ENCODE measurements at regions not wholly inside any gene's neighbourhood (a gene's known extent, or its start where the extent isn't known, plus 50 kb on each side); places are given as distances from the start of the nearest gene placed in this dataset.
"Not testable (repeated sequence)": the region's sequence is repeated elsewhere in the genome, so short reads cannot be mapped to it uniquely, and the experiment has no call there.

DNA sequence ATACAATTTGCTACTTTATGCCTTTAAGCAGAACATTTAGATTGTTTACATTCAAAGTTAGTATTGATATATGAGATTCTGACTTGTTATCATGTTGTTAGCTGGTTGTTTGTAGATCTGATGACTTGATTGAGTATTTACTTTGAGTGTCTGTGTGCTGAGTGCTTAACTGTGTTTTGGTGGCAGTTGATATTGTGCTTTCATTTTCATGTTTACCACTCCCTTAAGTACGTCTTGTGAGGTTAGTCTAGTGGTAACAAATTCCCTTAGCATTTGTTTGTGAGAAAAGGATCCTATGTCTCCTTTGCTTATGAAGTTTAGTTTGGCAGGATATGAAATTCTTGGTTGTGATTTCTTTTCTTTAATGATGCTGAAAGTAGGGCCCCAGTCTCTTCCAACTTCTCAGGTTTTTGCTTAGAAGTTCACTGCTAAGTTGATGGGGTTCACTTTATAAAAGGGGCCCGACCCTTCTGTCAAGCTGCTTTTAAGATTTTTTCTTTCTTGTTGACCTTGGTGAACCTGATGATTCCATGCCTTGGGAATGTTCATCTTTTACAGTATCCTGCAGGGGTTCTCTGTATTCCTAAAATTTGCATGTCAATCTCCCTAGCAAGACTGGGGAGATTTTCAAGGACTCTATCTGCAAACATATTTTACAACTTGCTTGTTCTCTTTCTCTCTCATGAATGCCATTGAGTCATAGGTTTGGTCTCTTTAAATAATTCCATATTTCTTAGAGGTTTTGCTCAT, 1095.4 kb upstream of the PCDH20 start:
- DNase-seq, result no peak

DNA sequence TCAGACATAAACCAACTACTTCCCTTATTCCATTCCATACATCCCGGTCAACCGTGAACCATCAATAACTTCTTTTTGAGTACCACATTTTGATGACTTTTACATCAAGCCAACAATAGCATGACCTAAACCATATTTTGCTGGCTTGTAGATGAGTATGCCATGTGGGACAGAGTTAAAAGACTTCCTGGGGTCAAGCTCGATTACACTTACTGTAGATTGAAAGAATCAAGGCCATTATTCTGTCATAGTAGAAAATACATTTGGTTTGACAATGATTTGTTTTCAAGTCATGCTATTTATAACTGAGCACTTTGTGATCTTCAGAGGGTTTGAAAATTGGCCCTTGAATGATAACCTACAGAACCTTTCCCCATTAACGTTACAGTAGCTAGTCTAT, 1086.9 kb upstream of the PCDH20 start:
- no peak for DNase-seq

- no peak for DNase-seq
Measured at GRCh38 chr13:62489731-62490130, 1074.1 kb upstream of the PCDH20 start.

DNA sequence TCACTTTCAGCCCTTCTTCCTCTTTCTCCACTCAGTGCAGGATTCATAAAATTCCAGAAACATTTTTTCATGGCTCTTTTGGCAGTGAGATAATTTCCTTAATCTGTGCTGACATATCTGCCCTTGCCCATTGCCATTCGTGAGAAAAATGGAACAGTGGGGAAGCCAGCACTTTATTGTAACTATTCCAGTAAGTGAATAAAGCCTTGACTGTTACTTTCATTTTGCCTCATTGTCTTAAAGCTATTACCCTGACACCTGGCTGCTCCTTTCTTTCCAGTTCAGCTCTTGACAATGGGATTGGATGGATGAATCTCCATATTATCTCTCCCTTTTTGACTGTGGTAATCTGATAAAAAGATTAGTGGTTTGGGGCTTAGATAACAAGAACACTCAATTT, 1068.1 kb upstream of the PCDH20 start:
- DNase-seq, result no peak

DNA sequence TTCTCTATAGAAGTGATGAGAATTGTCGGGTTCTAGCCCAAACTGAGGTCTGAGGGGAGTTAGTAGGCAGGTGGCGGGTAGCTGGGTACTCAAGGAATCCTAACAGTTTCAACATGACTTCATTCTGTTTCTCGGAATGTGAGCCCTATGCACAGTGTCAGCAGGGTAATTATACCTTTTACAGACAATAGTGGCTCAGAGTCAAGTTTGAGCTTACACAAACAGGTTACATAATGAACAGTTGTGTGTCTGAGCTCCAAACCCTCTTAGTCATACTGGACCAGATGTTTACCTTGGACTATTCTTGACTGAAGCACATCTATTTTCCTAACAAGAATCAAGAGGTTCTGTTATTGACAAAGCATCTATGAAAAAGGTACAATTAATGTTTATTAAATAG, 1066.7 kb upstream of the PCDH20 start:
- no peak for DNase-seq

GRCh38 chr13:62473944-62474237, 1058.2 kb upstream of the PCDH20 start:
- no peak for DNase-seq

- no peak for DNase-seq
Measured at GRCh38 chr13:62473190-62473943, 1057.7 kb upstream of the PCDH20 start.

DNA sequence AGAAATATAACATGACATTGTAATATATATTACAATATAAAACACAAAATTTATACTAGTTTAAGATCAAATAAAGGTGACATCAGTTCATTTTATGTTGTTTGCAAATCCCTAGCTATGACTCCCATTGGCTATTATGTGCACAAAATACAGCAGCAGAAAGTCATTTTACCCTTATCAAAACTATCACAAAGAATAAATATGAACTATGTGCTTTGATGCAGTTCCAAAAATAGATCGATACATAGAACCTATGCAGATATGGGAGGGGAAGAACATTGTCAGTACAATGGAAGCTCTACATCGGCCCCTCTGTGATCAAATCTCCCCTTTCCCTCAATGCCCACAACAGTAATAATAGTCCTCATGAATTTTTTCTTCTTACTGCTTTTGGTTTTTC, 1038.1 kb upstream of the PCDH20 start:
- no peak for DNase-seq

DNA sequence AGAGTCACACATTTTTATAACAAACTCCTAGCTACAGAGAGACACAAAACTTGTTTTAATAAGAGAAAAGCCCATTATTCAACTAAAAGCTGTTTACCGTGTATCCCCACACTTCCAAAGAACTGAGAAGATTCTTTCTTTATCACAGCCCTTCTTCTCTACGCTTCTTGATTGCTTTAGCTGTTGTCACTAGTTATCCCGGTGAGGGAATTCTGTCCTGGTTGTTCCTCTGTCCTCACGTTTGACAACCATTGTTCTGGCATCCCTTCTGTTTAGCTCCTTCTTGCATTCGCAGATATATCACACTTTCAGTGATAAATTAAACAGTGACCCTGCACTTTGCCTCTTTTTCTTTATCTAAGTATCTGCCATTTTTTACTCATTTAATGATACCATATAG, 1035.1 kb upstream of the PCDH20 start:
- no peak for DNase-seq

DNA sequence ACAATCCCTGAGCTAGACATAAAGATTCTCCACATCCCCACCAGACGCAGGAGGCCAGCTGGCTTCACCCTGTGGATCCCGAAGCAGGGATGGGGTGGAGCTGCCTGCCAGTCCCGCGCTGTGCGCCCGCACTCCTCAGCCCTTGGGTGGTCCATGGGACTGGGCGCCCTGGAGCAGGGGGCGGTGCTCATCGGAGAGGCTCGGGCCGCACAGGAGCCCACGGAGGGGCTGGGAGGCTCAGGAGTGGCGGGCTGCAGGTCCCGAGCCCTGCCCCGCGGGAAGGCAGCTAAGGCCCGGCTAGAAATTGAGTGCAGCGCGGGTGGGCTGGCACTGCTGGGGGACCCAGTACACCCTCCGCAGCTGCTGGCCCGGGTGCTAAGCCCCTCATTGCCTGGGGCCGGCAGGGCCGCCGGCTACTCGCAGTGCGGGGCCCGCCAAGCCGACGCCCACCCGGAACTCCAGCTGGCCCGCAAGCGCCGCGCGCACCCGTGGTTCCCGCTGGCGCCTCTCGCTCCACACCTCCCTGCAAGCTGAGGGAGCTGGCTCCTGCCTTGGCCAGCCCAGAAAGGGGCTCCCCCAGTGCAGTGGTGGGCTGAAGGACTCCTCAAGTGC, 1032.2 kb upstream of the PCDH20 start:
- not testable (repeated sequence) for DNase-seq

DNA sequence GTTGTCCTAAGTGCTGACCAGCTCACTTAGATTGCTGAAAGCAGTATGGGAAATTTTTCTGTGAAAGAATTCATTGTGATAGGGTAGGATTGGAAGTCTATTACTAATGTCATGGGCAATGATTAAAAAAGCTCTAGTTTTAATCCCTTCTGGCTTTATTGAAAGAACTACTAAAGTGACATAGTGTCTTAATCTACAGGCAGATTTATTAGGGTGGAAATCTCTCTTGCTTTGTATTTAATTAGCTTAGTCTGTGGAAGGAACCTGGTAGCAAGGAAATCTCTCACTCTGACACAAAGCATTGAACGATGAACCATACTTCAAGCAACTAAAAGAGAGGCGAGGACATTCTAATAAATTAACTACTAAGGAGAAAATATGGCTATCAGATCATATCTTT, 1029.2 kb upstream of the PCDH20 start:
- DNase-seq, result no peak

DNA sequence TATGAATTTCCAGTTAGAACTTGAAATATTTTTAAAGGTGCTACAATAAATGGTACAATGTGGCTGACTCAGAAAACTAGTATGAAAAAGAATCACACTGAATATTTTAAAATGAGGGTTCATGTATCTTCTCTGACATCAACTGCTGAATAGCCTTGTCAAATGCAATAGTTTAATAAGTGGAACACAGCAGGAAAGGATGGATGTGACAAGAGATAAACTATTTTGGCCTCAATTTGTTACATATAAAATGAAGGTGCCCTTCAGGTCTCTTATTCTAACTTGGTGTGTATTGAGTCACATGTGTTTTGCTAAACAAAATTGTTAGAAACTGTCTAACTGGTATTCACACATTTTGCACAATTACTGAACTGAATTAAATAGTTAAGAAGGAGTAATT, 1018.4 kb upstream of the PCDH20 start:
- DNase-seq, result no peak

DNA sequence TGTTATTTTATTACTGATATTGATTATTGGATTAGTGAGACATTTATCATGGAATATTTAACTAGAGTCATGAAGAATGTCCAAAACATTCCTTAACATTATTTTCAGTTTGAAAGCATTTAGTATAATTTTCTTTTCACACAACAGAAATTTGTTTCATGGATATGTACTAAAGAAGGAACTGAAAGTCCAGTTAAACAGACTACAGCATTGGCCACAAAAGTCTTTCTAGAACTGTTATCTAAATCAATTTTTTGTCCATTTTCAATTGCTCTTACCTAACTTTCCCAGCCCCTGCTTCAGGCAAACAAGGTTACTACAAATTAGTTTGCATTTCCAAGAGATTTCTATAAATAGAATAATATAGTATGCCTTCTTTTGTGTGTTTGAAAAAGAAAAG, 1018.0 kb upstream of the PCDH20 start:
- no peak for DNase-seq

GRCh38 chr13:62432906-62433305, 1017.3 kb upstream of the PCDH20 start:
- DNase-seq, result no peak

GRCh38 chr13:62432295-62432694, 1016.6 kb upstream of the PCDH20 start:
- DNase-seq, result no peak

GRCh38 chr13:62431852-62432251, 1016.2 kb upstream of the PCDH20 start:
- DNase-seq, result no peak

DNA sequence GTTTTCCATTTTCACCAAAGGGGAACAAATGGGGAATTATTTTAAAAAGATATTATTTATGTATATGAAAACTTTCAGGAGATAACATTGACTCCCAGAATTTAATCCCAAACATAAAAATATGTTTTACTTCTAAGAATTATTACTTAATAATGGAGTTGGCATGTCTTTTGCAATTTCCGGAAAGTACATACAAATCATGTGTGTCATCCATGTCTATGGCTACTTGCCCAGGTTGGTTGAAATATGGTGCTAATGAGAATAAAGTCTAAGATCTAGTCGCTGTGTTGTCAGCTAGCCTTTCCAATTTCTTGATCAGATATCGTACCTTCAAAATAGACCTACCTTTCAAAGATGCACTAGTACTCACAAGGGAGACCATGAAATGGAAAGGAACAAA, 1003.2 kb upstream of the PCDH20 start:
- DNase-seq, result no peak

- DNase-seq, result no peak
Measured at GRCh38 chr13:62418376-62418775, 1002.7 kb upstream of the PCDH20 start.

DNA sequence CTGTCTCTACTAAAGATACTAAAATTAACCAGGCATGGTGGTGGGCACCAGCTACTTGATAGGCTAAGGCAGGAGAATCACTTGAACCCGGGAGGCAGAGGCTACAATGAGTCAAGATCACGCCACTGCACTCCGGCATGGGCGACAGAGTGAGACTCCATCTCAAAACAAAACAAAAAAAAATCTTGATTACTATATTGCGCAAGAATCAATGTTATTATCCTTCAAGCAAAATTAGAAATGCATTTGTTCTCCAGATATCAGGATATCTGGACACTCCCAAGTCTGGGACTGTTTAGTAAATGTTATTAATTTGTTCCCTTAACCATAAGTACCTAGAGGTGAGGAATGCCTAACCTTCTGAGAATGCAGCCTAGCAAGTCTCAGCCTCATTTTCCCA, 992.2 kb upstream of the PCDH20 start:
- no peak for DNase-seq

DNA sequence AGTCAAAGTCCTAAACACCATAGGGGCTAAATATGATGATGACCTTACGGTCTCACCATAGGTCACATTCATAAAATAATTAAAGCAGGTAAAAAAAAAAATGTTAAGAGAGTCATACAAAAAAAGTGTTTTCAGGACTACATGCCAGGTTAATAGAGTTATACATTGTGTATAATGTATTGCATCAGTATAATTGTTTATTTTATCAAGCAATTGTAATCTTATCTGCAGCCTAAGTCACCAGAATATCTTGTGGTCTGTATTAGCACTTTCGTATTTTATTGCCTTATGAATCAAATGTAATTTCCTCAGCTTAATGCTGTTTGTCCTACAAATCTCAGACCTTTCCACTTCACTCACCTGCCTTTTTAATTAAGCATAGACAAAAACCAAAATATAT, 972.9 kb upstream of the PCDH20 start:
- no peak for DNase-seq

- no peak for DNase-seq
Measured at GRCh38 chr13:62387647-62388046, 972.0 kb upstream of the PCDH20 start.

GRCh38 chr13:62379241-62379640, 963.6 kb upstream of the PCDH20 start:
- not testable (repeated sequence) for DNase-seq

- no peak for DNase-seq
Measured at GRCh38 chr13:62377838-62378237, 962.2 kb upstream of the PCDH20 start.

DNA sequence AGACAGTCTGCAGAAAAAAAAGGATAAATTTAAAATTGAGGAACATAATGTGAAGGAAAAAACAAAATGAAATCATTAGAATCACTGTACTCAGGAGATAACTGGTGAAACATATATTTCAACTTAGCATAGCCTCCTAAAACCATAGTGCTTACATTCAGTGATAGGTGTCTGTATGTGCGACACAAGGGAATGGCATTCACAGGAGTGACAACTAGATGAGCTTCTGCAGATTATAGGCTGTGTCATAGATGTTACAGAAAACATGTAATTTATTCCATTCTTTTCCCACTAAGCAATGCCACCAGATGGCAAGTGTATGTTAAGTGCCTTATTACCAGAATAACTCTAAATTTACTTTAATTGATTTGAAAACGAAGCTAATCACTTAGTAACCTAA, 960.0 kb upstream of the PCDH20 start:
- DNase-seq, result no peak

GRCh38 chr13:62371737-62372136, 956.1 kb upstream of the PCDH20 start:
- no peak for DNase-seq
